CD14-positive monocyte (primary cell): ENCODE measurements at regions not wholly inside any gene's neighbourhood (a gene's known extent, or its start where the extent isn't known, plus 50 kb on each side); places are given as distances from the start of the nearest gene placed in this dataset.

ENCODE experiments used
- DNase-seq, 3 donors: peaks; one replicate each; pipeline ENCODE4 v3.0.0-alpha.2; 2011 to 2022
- H2AFZ ChIP-seq: 2 replicates; pipeline ENCODE4 v1.6.0; 2012; ENCODE audit warnings: mild to moderate bottlenecking, low read depth, low read length, inconsistent platforms; ENCODE audit not compliant: insufficient read depth, poor library complexity, severe bottlenecking
- H3K27ac ChIP-seq, 2 donors: 1 replicate in 1 of 2; 2 replicates in 1 of 2; pipeline ENCODE4 v1.5.1; 2012 to 2013; ENCODE audit warnings: low read length in 2 of 2, control low read depth in 1 of 2, inconsistent platforms in 1 of 2, low read depth in 1 of 2, mild to moderate bottlenecking in 1 of 2
- H3K27me3 ChIP-seq, 2 donors: one replicate each; pipeline versions ENCODE4 v1.6.0 to v1.6.1; 2011 to 2013; ENCODE audit warnings: low read length in 2 of 2; ENCODE audit not compliant: control insufficient read depth in 2 of 2, insufficient read depth in 2 of 2
- H3K36me3 ChIP-seq, 2 donors: replicated peaks in 1 of 2; 1 replicate in 1 of 2; 2 replicates in 1 of 2; pipeline versions ENCODE4 v1.5.1 to v1.6.1; 2012 to 2013; ENCODE audit warnings: low read length in 2 of 2, control low read depth in 1 of 2, inconsistent platforms in 1 of 2, mild to moderate bottlenecking in 1 of 2; ENCODE audit not compliant: insufficient read depth in 2 of 2, control insufficient read depth in 1 of 2
- H3K4me1 ChIP-seq, 2 donors: 1 replicate in 1 of 2; 2 replicates in 1 of 2; pipeline versions ENCODE4 v1.5.1 to v1.6.1; 2012 to 2013; ENCODE audit warnings: low read length in 2 of 2, control low read depth in 1 of 2, inconsistent platforms in 1 of 2, mild to moderate bottlenecking in 1 of 2, moderate library complexity in 1 of 2; ENCODE audit not compliant: insufficient read depth in 2 of 2, control insufficient read depth in 1 of 2
- H3K4me2 ChIP-seq: replicated peaks from 2 replicates; pipeline ENCODE3; 2012; ENCODE audit warnings: low read length, moderate library complexity, mild to moderate bottlenecking; ENCODE audit not compliant: poor library complexity, severe bottlenecking; ENCODE audit errors: extremely low read depth
- H3K4me3 ChIP-seq, 3 experiments: fragments of 200-600 bp in 1 of 3; sonication (generic) in 1 of 3; replicated peaks in 1 of 3; 1 replicate in 2 of 3; 2 replicates in 1 of 3; pipeline ENCODE4 v1.5.1; 2011 to 2013; ENCODE audit warnings: low read length in 3 of 3, mild to moderate bottlenecking in 3 of 3, control low read depth in 2 of 3, low read depth in 2 of 3, inconsistent platforms in 1 of 3, moderate library complexity in 1 of 3
- H3K79me2 ChIP-seq: 2 replicates; pipeline ENCODE4 v1.6.0; 2012; ENCODE audit warnings: mild to moderate bottlenecking, control low read depth, inconsistent platforms, low read length, moderate library complexity; ENCODE audit not compliant: insufficient read depth
- H3K9ac ChIP-seq: 2 replicates; pipeline ENCODE4 v1.6.0; 2017; ENCODE audit warnings: low read length, mild to moderate bottlenecking; ENCODE audit not compliant: insufficient read depth, poor library complexity, severe bottlenecking
- H3K9me3 ChIP-seq, 2 donors: replicated peaks in 1 of 2; 1 replicate in 1 of 2; 2 replicates in 1 of 2; pipeline versions ENCODE4 v1.5.1 to v1.6.1; 2012 to 2013; ENCODE audit warnings: low read length in 2 of 2, control low read depth in 1 of 2; ENCODE audit not compliant: control insufficient read depth in 1 of 2, insufficient read depth in 1 of 2
- H4K20me1 ChIP-seq: 2 replicates; pipeline ENCODE4 v1.6.0; 2012; ENCODE audit warnings: mild to moderate bottlenecking, low read length, control low read depth, moderate library complexity; ENCODE audit not compliant: insufficient read depth
- H3K27ac Mint-ChIP-seq, 7 donors: one replicate each; pipeline ENCODE4 v1.8.0; 2020; ENCODE audit warnings: mild to moderate bottlenecking in 7 of 7, mixed read lengths in 7 of 7, moderate library complexity in 6 of 7, inconsistent platforms in 2 of 7
- H3K27me3 Mint-ChIP-seq, 3 donors: one replicate each; pipeline ENCODE4 v1.8.0; 2021 to 2022; ENCODE audit warnings: low read depth in 3 of 3, mild to moderate bottlenecking in 3 of 3, mixed read lengths in 3 of 3, moderate library complexity in 3 of 3, inconsistent platforms in 1 of 3
- H3K36me3 Mint-ChIP-seq, 2 donors: one replicate each; pipeline ENCODE4 v1.8.0; 2020; ENCODE audit warnings: mixed read lengths in 2 of 2, inconsistent platforms in 1 of 2, mild to moderate bottlenecking in 1 of 2
- H3K4me1 Mint-ChIP-seq: one replicate; pipeline ENCODE4 v1.8.0; 2020; ENCODE audit warnings: mild to moderate bottlenecking, mixed read lengths
- H3K4me3 Mint-ChIP-seq, 2 donors: one replicate each; pipeline ENCODE4 v1.8.0; 2020; ENCODE audit warnings: mild to moderate bottlenecking in 2 of 2, mixed read lengths in 2 of 2, moderate library complexity in 1 of 2
- H3K9me3 Mint-ChIP-seq, 7 donors: one replicate each; pipeline ENCODE4 v1.8.0; 2020 to 2022; ENCODE audit warnings: mixed read lengths in 7 of 7, mild to moderate bottlenecking in 6 of 7, moderate library complexity in 6 of 7, inconsistent platforms in 2 of 7
- CTCF ChIP-seq: fragments of 200-600 bp; IDR thresholded peaks from one replicate; pipeline ENCODE4 v1.8.0; 2022; ENCODE audit warnings: antibody characterized with exemption, mild to moderate bottlenecking
- WGBS: methylation state at CpG from one replicate; pipeline ENCODE4 v1.1.5; 2013; ENCODE audit warnings: missing lambda C conversion rate; ENCODE audit not compliant: insufficient coverage; 5-methylcytosine and 5-hydroxymethylcytosine counted together
- intact Hi-C, 2 donors: fragments of 100-400 bp; cut with micrococcal nuclease; formaldehyde crosslinking; loops; one replicate each; pipeline versions ENCODE4 v1.15.0 to v1.15.1; 2023

- peak in 1 of 3 donors; percentile 5 for DNase-seq
- Histone ChIP-seq H3K4me3 (no peak overlapping the region), H4K20me1 (no peaks in the 10 kb centered on the region), H3K79me2 (no peaks in the 10 kb centered on the region), H3K27me3 (no peaks in the 10 kb centered on the region), H3K9ac (no peak overlapping the region), H3K36me3 (no peaks in the 10 kb centered on the region), H3K9me3 (no peaks in the 10 kb centered on the region), H3K27ac (peak overlapping the region; percentile 6 to 13), H3K4me2 (no peak overlapping the region), H2AFZ (no peak overlapping the region), H3K4me1 (peaks cover 52 to 55% of the 10 kb centered on the region in 2 donors)
- Mint-ChIP-seq H3K9me3 (no peaks in the 10 kb centered on the region), H3K36me3 (no peaks in the 10 kb centered on the region), H3K4me3 (peak overlapping the region in 1 of 2 donors; percentile 47), H3K4me1 (peaks cover 64% of the 10 kb centered on the region), H3K27me3 (no peaks in the 10 kb centered on the region), H3K27ac (peak overlapping the region; percentile 13 to 84 (median 69))
- intact Hi-C loops: loop anchor here in 1 of 2 donors (5.0 kb wide), 1 partner anchor 419 kb away; no protein-coding TSS in a partner anchor
- no peak for TF ChIP-seq CTCF
- WGBS: no CpG with 5 or more reads among the region's 4 CpGs
Observed at GRCh38 chr3:34263101-34263621, 464.7 kb downstream of the PDCD6IP start.

GRCh38 chr3:34264337-34265041 is 466.1 kb downstream of the PDCD6IP start:
- Mint-ChIP-seq H3K4me3 (peak overlapping the region in 1 of 2 donors; percentile 58), H3K4me1 (peaks cover 68% of the 10 kb centered on the region), H3K9me3 (no peaks in the 10 kb centered on the region), H3K36me3 (no peaks in the 10 kb centered on the region), H3K27me3 (no peaks in the 10 kb centered on the region), H3K27ac (peak overlapping the region; percentile 54 to 84 (median 64))
- no CpG with 5 or more reads among the region's 5 CpGs for WGBS
- Histone ChIP-seq H4K20me1 (no peaks in the 10 kb centered on the region), H3K27ac (peak overlapping the region; percentile 43 to 71), H3K4me3 (peak overlapping the region in 1 of 3 experiments; percentile 52), H2AFZ (no peak overlapping the region), H3K4me1 (peaks cover 56 to 61% of the 10 kb centered on the region in 2 donors), H3K9ac (peak overlapping the region; percentile 6), H3K79me2 (no peaks in the 10 kb centered on the region), H3K36me3 (no peaks in the 10 kb centered on the region), H3K9me3 (no peaks in the 10 kb centered on the region), H3K4me2 (peak overlapping the region; percentile 58), H3K27me3 (no peaks in the 10 kb centered on the region)
- TF ChIP-seq CTCF: no peak
- DNase-seq: peak; percentile 13 to 54 (median 34)
- intact Hi-C loops: loop anchor here (5.0 kb wide), 2 partner anchors 98 to 418 kb away; no protein-coding TSS in a partner anchor
